DMS53 treated with DMSO at 0.1 percent for 48 hours (cell line): ENCODE measurements at regions not wholly inside any gene's neighbourhood (a gene's known extent, or its start where the extent isn't known, plus 50 kb on each side); places are given as distances from the start of the nearest gene placed in this dataset.
"Not testable (repeated sequence)": the region's sequence is repeated elsewhere in the genome, so short reads cannot be mapped to it uniquely, and the experiment has no call there.

ENCODE experiments used
- DNase-seq: peaks from one replicate; lab custom pipeline; 2025; ENCODE audit not compliant: unreplicated experiment; lab: John Stamatoyannopoulos, UW

GRCh38 chr6:144474904-144475303 lies 189.8 kb downstream of the UTRN start:
- DNase-seq, result no peak

GRCh38 chr6:144475411-144475810 lies 190.3 kb downstream of the UTRN start:
- DNase-seq, result no peak

GRCh38 chr6:144476286-144476685 lies 191.2 kb downstream of the UTRN start:
- DNase-seq, result no peak

- no peak for DNase-seq
These were observed 192.3 kb downstream of the UTRN start for GRCh38 chr6:144477396-144477795.

GRCh38 chr6:144477856-144478255 lies 192.7 kb downstream of the UTRN start:
- no peak for DNase-seq

GRCh38 chr6:144478483-144478882 lies 193.3 kb downstream of the UTRN start:
- no peak for DNase-seq

- DNase-seq, result no peak
These were observed 194.9 kb downstream of the UTRN start for GRCh38 chr6:144479991-144480390.

- no peak for DNase-seq
These were observed 195.3 kb downstream of the UTRN start for GRCh38 chr6:144480473-144480872.

GRCh38 chr6:144481527-144481926 lies 196.4 kb downstream of the UTRN start:
- DNase-seq, result no peak

- DNase-seq, result peak; percentile 42
These were observed 197.0 kb downstream of the UTRN start for GRCh38 chr6:144482142-144482541.

GRCh38 chr6:144485531-144485930 lies 200.4 kb downstream of the UTRN start:
- DNase-seq, result no peak

GRCh38 chr6:144488590-144488989 lies 203.5 kb downstream of the UTRN start:
- peak; percentile 1 for DNase-seq

GRCh38 chr6:144493035-144493910 lies 208.1 kb downstream of the UTRN start:
- no peak for DNase-seq

- not testable (repeated sequence) for DNase-seq
These were observed 209.9 kb downstream of the UTRN start for GRCh38 chr6:144495076-144495475.

- DNase-seq, result no peak
These were observed 212.5 kb downstream of the UTRN start for GRCh38 chr6:144497650-144498049.

GRCh38 chr6:144500892-144501291 lies 215.8 kb downstream of the UTRN start:
- no peak for DNase-seq

GRCh38 chr6:144505214-144505613 lies 220.1 kb downstream of the UTRN start:
- not testable (repeated sequence) for DNase-seq

- DNase-seq, result not testable (repeated sequence)
These were observed 220.9 kb downstream of the UTRN start for GRCh38 chr6:144506051-144506450.

GRCh38 chr6:144507772-144508312 lies 222.7 kb downstream of the UTRN start:
- not testable (repeated sequence) for DNase-seq

GRCh38 chr6:144510859-144511258 lies 225.7 kb downstream of the UTRN start:
- no peak for DNase-seq

- DNase-seq, result no peak
These were observed 230.6 kb downstream of the UTRN start for GRCh38 chr6:144515761-144516160.

GRCh38 chr6:144519426-144519825 lies 234.3 kb downstream of the UTRN start:
- no peak for DNase-seq
